Parathyroid adenoma (tissue), 2 donors: ENCODE measurements at regions not wholly inside any gene's neighbourhood (a gene's known extent, or its start where the extent isn't known, plus 50 kb on each side); places are given as distances from the start of the nearest gene placed in this dataset.

Experiments
- H2AFZ ChIP-seq: fragments of 300-600 bp; sonication (generic); one replicate; pipeline ENCODE4 v1.7.0; 2017; ENCODE audit warnings: antibody characterized with exemption, mild to moderate bottlenecking
- H3K27ac ChIP-seq: fragments of 300-600 bp; sonication (generic); one replicate; pipeline ENCODE4 v1.7.0; 2017
- H3K27me3 ChIP-seq: fragments of 300-600 bp; sonication (generic); one replicate; pipeline ENCODE4 v1.7.0; 2017; ENCODE audit warnings: low read length; ENCODE audit not compliant: control insufficient read depth, insufficient read depth
- H3K36me3 ChIP-seq: fragments of 300-600 bp; sonication (generic); one replicate; pipeline ENCODE4 v1.7.0; 2017; ENCODE audit warnings: low read length; ENCODE audit not compliant: control insufficient read depth, insufficient read depth
- H3K4me1 ChIP-seq: fragments of 300-600 bp; sonication (generic); one replicate; pipeline ENCODE4 v1.7.0; 2017; ENCODE audit warnings: control low read depth
- H3K4me2 ChIP-seq: fragments of 300-600 bp; sonication (generic); one replicate; pipeline ENCODE4 v1.7.0; 2017; ENCODE audit warnings: low read length
- H3K4me3 ChIP-seq: fragments of 300-600 bp; sonication (generic); one replicate; pipeline ENCODE4 v1.7.0; 2017; ENCODE audit warnings: low read depth, low read length
- H3K79me2 ChIP-seq: fragments of 300-600 bp; sonication (generic); one replicate; pipeline ENCODE4 v1.7.0; 2017; ENCODE audit warnings: control low read depth
- H3K9ac ChIP-seq: fragments of 300-600 bp; sonication (generic); one replicate; pipeline ENCODE4 v1.7.0; 2017; ENCODE audit warnings: mild to moderate bottlenecking
- H3K9me3 ChIP-seq: fragments of 300-600 bp; sonication (generic); one replicate; pipeline ENCODE4 v1.7.0; 2017; ENCODE audit warnings: low read length; ENCODE audit not compliant: control insufficient read depth
- TF ChIP-seq, protein P1 (sequence below): fragments of 300-600 bp; sonication (generic); IDR thresholded peaks from one replicate; pipeline ENCODE4 v1.7.0; 2017; ENCODE audit warnings: antibody characterized with exemption, mild to moderate bottlenecking
- donor health status: primary hyperparathyroidism.

DNA sequence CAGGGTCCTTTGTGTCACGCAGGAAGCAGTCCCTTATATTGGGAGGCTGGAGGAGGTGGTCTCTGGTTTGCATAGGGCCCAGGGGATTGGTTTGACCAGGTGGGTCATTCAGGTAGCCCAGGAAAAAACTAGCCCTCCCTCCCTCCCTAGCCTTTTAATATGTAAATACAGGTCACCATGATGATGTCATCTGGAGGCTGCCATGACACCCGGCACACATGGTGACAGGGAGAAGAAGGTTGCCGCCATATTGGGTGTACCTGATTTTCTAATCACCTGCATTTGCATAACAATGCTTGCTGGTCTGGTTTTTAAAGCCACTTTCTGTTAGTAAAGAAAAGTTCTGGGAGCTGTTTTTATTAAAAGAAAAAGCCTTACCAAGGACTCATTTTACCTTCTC lies 791.0 kb upstream of the ADGRL4 start:
- H3K4me2 ChIP-seq, result no peak overlapping the region
- no peak overlapping the region for H2AFZ ChIP-seq
- TF ChIP-seq, protein P1, sequence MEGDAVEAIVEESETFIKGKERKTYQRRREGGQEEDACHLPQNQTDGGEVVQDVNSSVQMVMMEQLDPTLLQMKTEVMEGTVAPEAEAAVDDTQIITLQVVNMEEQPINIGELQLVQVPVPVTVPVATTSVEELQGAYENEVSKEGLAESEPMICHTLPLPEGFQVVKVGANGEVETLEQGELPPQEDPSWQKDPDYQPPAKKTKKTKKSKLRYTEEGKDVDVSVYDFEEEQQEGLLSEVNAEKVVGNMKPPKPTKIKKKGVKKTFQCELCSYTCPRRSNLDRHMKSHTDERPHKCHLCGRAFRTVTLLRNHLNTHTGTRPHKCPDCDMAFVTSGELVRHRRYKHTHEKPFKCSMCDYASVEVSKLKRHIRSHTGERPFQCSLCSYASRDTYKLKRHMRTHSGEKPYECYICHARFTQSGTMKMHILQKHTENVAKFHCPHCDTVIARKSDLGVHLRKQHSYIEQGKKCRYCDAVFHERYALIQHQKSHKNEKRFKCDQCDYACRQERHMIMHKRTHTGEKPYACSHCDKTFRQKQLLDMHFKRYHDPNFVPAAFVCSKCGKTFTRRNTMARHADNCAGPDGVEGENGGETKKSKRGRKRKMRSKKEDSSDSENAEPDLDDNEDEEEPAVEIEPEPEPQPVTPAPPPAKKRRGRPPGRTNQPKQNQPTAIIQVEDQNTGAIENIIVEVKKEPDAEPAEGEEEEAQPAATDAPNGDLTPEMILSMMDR, result no peak
- no peak overlapping the region for H3K9ac ChIP-seq
- H3K4me1 ChIP-seq, result no peaks in the 10 kb centered on the region
- H3K27ac ChIP-seq, result no peak overlapping the region
- H3K79me2 ChIP-seq, result no peaks in the 10 kb centered on the region
- no peaks in the 10 kb centered on the region for H3K27me3 ChIP-seq
- H3K36me3 ChIP-seq, result no peaks in the 10 kb centered on the region
- no peak overlapping the region for H3K4me3 ChIP-seq
- H3K9me3 ChIP-seq, result peaks cover 2% of the 10 kb centered on the region

DNA sequence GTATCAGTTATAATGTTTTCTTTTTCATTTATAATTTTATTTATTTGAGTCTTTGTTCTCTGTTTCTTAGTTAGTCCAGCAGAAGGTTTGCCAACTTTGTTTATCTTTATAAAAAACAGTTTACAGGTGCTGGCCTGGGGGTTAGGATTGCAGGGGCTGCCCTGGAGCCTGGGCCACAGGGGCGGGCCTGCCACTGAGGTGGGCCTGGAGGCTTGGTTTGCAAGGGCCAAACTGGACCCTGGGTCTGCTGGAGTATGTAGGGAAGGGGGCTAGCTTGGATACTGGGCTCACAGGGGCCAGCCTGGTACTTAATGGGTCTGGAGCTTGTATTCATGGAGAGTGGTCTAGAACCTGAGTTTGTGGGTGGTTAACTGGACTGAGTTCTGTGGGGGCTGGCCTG lies 789.9 kb upstream of the ADGRL4 start:
- H3K36me3 ChIP-seq, result no peaks in the 10 kb centered on the region
- TF ChIP-seq, protein P1, result no peak
- H2AFZ ChIP-seq, result no peak overlapping the region
- H3K9me3 ChIP-seq, result peaks cover 2% of the 10 kb centered on the region
- H3K27me3 ChIP-seq, result no peaks in the 10 kb centered on the region
- H3K4me1 ChIP-seq, result no peaks in the 10 kb centered on the region
- H3K9ac ChIP-seq, result no peak overlapping the region
- H3K27ac ChIP-seq, result no peak overlapping the region
- H3K4me2 ChIP-seq, result no peak overlapping the region
- H3K79me2 ChIP-seq, result no peaks in the 10 kb centered on the region
- no peak overlapping the region for H3K4me3 ChIP-seq

DNA sequence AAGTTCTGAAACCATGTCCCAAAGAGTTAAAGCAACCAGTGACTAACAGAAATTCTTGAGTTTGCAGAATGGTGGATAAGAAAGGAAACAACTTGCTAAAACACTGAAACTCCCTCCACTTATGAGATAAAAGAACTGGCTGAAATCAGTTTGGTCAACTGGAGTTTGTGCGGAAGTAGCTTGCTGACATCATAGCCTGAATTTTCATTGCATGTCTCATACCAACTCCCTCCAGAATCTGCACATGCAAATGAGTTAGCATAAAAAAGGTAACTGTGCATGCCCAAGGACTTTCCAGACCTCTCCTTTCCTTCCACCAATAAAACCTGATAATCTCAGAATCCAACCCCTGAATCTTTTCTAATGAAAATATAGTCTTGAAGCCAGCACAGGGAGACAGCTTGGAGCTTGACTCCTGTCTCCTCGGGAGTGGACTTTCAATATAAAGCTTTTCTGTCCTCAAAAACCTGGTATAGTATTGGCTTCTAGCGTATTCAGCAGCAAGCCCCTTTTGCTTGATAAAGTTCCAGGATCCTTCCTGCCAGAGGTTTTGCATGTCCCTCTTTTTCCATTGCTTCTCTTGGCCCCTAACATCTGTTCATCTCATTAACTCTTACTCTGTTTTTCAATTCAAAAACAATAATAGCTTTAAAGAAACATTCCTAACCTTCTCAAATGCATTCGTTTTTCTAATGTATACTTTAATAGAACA lies 785.8 kb upstream of the ADGRL4 start:
- Histone ChIP-seq H3K4me3 (no peak overlapping the region), H3K9ac (no peak overlapping the region), H3K79me2 (no peaks in the 10 kb centered on the region), H3K4me1 (no peaks in the 10 kb centered on the region), H2AFZ (no peak overlapping the region), H3K27ac (no peak overlapping the region), H3K36me3 (no peaks in the 10 kb centered on the region), H3K27me3 (no peaks in the 10 kb centered on the region), H3K4me2 (no peak overlapping the region), H3K9me3 (peaks cover 2% of the 10 kb centered on the region)
- TF ChIP-seq, protein P1, result no peak

DNA sequence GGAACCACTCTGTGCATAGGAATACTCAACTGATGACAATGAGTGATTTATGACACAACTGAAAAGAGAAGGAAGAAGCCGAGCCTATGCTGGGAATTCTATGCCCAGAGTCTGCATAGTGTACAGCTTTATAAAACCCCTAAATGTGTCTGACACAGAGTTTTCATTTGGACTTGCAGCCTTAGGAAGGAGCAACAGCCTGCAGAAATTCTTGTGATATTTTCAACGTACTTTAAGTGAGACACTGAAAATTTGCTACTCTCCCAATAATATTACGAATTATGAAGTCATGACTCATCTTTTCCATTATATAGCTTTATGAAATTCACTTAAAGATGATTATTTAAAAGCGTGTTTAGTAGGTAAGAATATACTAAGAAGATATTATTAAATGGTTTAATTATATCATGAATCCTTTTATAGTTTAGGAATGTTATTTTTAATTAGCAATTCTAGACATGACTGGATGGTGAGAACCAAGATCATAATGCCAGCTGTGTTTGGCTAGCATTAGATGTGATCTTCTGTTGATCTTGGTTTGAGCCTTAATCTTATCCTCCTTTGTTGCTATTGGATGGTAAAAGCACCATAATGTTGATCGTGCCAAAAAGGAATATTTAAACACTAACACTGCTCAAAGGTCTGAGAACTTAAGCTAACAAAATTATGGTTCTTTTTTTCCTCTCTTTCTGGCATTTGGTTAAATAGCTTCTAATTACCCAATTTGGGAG lies 785.1 kb upstream of the ADGRL4 start:
- no peaks in the 10 kb centered on the region for H3K4me1 ChIP-seq
- H3K9ac ChIP-seq, result no peak overlapping the region
- H3K36me3 ChIP-seq, result no peaks in the 10 kb centered on the region
- H3K9me3 ChIP-seq, result peaks cover 2% of the 10 kb centered on the region
- no peak overlapping the region for H2AFZ ChIP-seq
- TF ChIP-seq, protein P1, result no peak
- no peak overlapping the region for H3K4me2 ChIP-seq
- no peaks in the 10 kb centered on the region for H3K27me3 ChIP-seq
- no peaks in the 10 kb centered on the region for H3K79me2 ChIP-seq
- H3K27ac ChIP-seq, result no peak overlapping the region
- H3K4me3 ChIP-seq, result no peak overlapping the region

DNA sequence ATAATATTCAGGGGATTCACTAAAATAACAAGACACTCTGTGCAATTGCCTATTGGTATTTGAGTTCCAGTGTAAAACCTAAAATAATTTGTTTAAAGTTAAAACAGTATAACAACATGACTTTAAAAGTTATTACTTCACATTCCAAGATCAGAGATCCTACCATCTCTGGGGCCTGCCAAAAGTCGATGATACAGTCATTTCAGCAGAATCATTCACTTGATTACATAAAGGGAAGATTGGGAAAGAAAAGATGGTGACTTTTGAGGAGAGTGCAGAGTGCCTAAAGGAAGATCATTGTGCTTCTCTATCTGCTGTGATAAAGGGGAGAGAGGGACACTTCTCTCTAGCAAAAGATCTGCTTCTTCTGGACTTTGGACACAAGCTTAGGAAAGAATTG lies 784.4 kb upstream of the ADGRL4 start:
- Histone ChIP-seq H3K27me3 (no peaks in the 10 kb centered on the region), H3K4me2 (no peak overlapping the region), H2AFZ (no peak overlapping the region), H3K27ac (no peak overlapping the region), H3K9me3 (peaks cover 2% of the 10 kb centered on the region), H3K4me3 (no peak overlapping the region), H3K79me2 (no peaks in the 10 kb centered on the region), H3K4me1 (no peaks in the 10 kb centered on the region), H3K9ac (no peak overlapping the region), H3K36me3 (no peaks in the 10 kb centered on the region)
- TF ChIP-seq, protein P1, result no peak
